Osteoblast (primary cell): ENCODE measurements at regions not wholly inside any gene's neighbourhood (a gene's known extent, or its start where the extent isn't known, plus 50 kb on each side); places are given as distances from the start of the nearest gene placed in this dataset.

Experiments used
- DNase-seq: peaks from one replicate; pipeline ENCODE4 v3.0.0; 2011; ENCODE audit warnings: low spot score, mixed read lengths; ENCODE audit not compliant: insufficient read length; ENCODE audit errors: missing footprints
- H2AFZ ChIP-seq: 2 replicates; pipeline ENCODE4 v1.6.0; 2011; ENCODE audit warnings: mild to moderate bottlenecking, low read length
- H3K27ac ChIP-seq: 2 replicates; pipeline ENCODE4 v1.5.1; 2011; ENCODE audit warnings: mild to moderate bottlenecking, low read depth, low read length, moderate library complexity
- H3K27me3 ChIP-seq: 2 replicates; pipeline ENCODE4 v1.6.0; 2012; ENCODE audit warnings: mild to moderate bottlenecking, control low read depth, inconsistent platforms, low read length, moderate library complexity; ENCODE audit not compliant: insufficient read depth
- H3K36me3 ChIP-seq: 2 replicates; pipeline ENCODE4 v1.5.1; 2011; ENCODE audit warnings: mild to moderate bottlenecking, low read length, control low read depth, moderate library complexity; ENCODE audit not compliant: insufficient read depth
- H3K4me1 ChIP-seq: 2 replicates; pipeline ENCODE4 v1.5.1; 2011; ENCODE audit warnings: mild to moderate bottlenecking, low read length, control low read depth, moderate library complexity; ENCODE audit not compliant: insufficient read depth
- H3K4me2 ChIP-seq: 2 replicates; pipeline ENCODE4 v1.6.0; 2011; ENCODE audit warnings: mild to moderate bottlenecking, low read length; ENCODE audit not compliant: insufficient read depth
- H3K4me3 ChIP-seq: fragments of 200-600 bp; sonication (generic); 3 replicates; pipeline ENCODE4 v1.5.1; 2012; ENCODE audit warnings: mild to moderate bottlenecking, low read length, inconsistent platforms; ENCODE audit not compliant: insufficient read depth
- H3K79me2 ChIP-seq: 2 replicates; pipeline ENCODE4 v1.6.0; 2012; ENCODE audit warnings: mild to moderate bottlenecking, low read length, control low read depth, inconsistent platforms; ENCODE audit not compliant: insufficient read depth
- H3K9me3 ChIP-seq: 2 replicates; pipeline ENCODE4 v1.5.1; 2011; ENCODE audit warnings: low read depth, low read length, control low read depth
- H4K20me1 ChIP-seq: 2 replicates; pipeline ENCODE4 v1.6.0; 2012; ENCODE audit warnings: mild to moderate bottlenecking, low read length, control low read depth; ENCODE audit not compliant: insufficient read depth
- CTCF ChIP-seq: IDR thresholded peaks from 2 replicates; pipeline ENCODE4 v1.5.1; 2011; ENCODE audit warnings: mild to moderate bottlenecking, low read depth, low read length, moderate library complexity; ENCODE audit errors: extremely low read depth

DNA sequence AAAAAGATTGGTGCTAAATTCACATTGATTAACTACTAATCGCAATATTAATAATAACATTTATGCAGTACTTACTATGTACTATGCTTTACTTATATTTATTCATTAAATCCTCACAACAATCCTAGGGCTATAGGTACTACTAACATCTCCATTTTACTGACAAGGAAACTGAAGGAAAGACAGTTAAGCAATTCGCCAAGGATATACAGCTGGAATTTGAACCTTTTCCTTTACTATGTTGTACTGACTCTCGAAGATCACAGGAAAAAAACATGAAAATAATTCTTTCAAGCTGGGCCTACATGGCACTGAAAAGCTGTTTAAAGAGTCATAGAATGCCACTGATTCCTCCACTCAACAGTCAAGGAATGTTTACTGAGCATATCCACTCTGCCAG, 185.4 kb downstream of the IPMK start:
- H3K27ac ChIP-seq = no peak overlapping the region

GRCh38 chr10:58081353-58081752, 186.3 kb downstream of the IPMK start:
- Histone ChIP-seq H3K4me1 (no peaks in the 10 kb centered on the region), H3K27me3 (no peaks in the 10 kb centered on the region), H3K9me3 (no peaks in the 10 kb centered on the region), H3K79me2 (no peaks in the 10 kb centered on the region), H3K4me2 (no peak overlapping the region), H2AFZ (no peak overlapping the region), H3K27ac (no peak overlapping the region), H3K4me3 (no peak overlapping the region), H3K36me3 (no peaks in the 10 kb centered on the region), H4K20me1 (no peaks in the 10 kb centered on the region)
- DNase-seq = peak; percentile 78
- TF ChIP-seq CTCF = no peak

More for the DNA sequence above, 185.4 kb downstream of the IPMK start:
- H4K20me1 ChIP-seq = no peaks in the 10 kb centered on the region
- TF ChIP-seq CTCF = no peak
- no peak overlapping the region for H3K4me3 ChIP-seq
- H2AFZ ChIP-seq = no peak overlapping the region
- H3K4me2 ChIP-seq = no peak overlapping the region
- H3K4me1 ChIP-seq = no peaks in the 10 kb centered on the region
- DNase-seq = no peak
- H3K79me2 ChIP-seq = no peaks in the 10 kb centered on the region
- no peaks in the 10 kb centered on the region for H3K36me3 ChIP-seq
- no peaks in the 10 kb centered on the region for H3K9me3 ChIP-seq
- H3K27me3 ChIP-seq = no peaks in the 10 kb centered on the region

DNA sequence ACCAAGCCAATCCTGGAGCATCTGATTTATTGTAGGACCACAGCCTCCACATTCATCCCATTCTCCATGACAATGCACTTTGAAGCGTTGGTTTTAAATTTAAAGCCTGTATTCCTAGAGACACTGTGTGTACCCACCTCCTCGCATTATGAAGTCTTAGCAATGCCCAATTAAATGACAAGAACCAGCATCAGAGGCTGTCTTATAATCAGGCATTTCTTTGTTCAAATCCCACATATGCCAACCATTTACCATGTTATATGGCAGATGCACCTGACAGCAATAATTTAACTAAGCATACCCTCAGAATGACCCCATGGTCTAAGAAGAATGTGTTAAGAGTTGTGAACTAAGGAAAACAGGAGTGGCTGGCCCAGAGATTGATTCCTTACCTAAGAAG, 188.2 kb downstream of the IPMK start:
- H3K4me3 ChIP-seq = no peak overlapping the region
- no peaks in the 10 kb centered on the region for H3K27me3 ChIP-seq
- no peak for TF ChIP-seq CTCF
- no peaks in the 10 kb centered on the region for H3K79me2 ChIP-seq
- H3K4me1 ChIP-seq = no peaks in the 10 kb centered on the region
- no peaks in the 10 kb centered on the region for H4K20me1 ChIP-seq
- no peak overlapping the region for H3K27ac ChIP-seq
- no peak for DNase-seq
- H2AFZ ChIP-seq = no peak overlapping the region
- H3K36me3 ChIP-seq = no peaks in the 10 kb centered on the region
- H3K4me2 ChIP-seq = no peak overlapping the region
- no peaks in the 10 kb centered on the region for H3K9me3 ChIP-seq

GRCh38 chr10:58072634-58073033, 195.1 kb downstream of the IPMK start:
- Histone ChIP-seq H3K79me2 (no peaks in the 10 kb centered on the region), H3K4me2 (no peak overlapping the region), H3K9me3 (no peaks in the 10 kb centered on the region), H2AFZ (no peak overlapping the region), H3K4me1 (no peaks in the 10 kb centered on the region), H3K27ac (no peak overlapping the region), H3K4me3 (no peak overlapping the region), H4K20me1 (no peaks in the 10 kb centered on the region), H3K27me3 (peaks cover 28% of the 10 kb centered on the region), H3K36me3 (no peaks in the 10 kb centered on the region)
- no peak for TF ChIP-seq CTCF
- no peak for DNase-seq
